Stimulated activated CD8-positive, alpha-beta memory T cell treated with anti-CD3 and anti-CD28 coated beads, Interleukin-7, amount 100 ng/mL, for 24 hours (primary cell): ENCODE measurements at regions not wholly inside any gene's neighbourhood (a gene's known extent, or its start where the extent isn't known, plus 50 kb on each side); places are given as distances from the start of the nearest gene placed in this dataset.

ENCODE experiments used
- DNase-seq: peaks from one replicate; pipeline ENCODE4 v3.0.0-alpha.2; 2020; ENCODE audit warnings: low read depth

GRCh38 chr6:22068561-22069305 lies 228.1 kb downstream of the PRL start:
- no peak for DNase-seq

- DNase-seq: no peak
These were observed 227.5 kb downstream of the PRL start for GRCh38 chr6:22069306-22069800.

GRCh38 chr6:22071270-22072041 lies 225.4 kb downstream of the PRL start:
- DNase-seq: no peak

GRCh38 chr6:22072949-22073348 lies 223.9 kb downstream of the PRL start:
- no peak for DNase-seq

- no peak for DNase-seq
These were observed 223.2 kb downstream of the PRL start for GRCh38 chr6:22073516-22074198.

GRCh38 chr6:22078288-22078687 lies 218.5 kb downstream of the PRL start:
- no peak for DNase-seq

- no peak for DNase-seq
These were observed 217.9 kb downstream of the PRL start for GRCh38 chr6:22078802-22079545.

GRCh38 chr6:22079783-22080182 lies 217.1 kb downstream of the PRL start:
- no peak for DNase-seq

GRCh38 chr6:22081709-22082108 lies 215.1 kb downstream of the PRL start:
- DNase-seq: no peak

GRCh38 chr6:22082218-22082617 lies 214.6 kb downstream of the PRL start:
- DNase-seq: no peak

GRCh38 chr6:22083119-22083518 lies 213.7 kb downstream of the PRL start:
- DNase-seq: no peak

GRCh38 chr6:22087960-22088706 lies 208.7 kb downstream of the PRL start:
- DNase-seq: no peak

GRCh38 chr6:22091424-22091948 lies 205.3 kb downstream of the PRL start:
- DNase-seq: no peak

GRCh38 chr6:22095836-22096235 lies 201.0 kb downstream of the PRL start:
- DNase-seq: no peak

GRCh38 chr6:22098601-22099031 lies 198.2 kb downstream of the PRL start:
- DNase-seq: no peak

- DNase-seq: no peak
These were observed 197.6 kb downstream of the PRL start for GRCh38 chr6:22099231-22099630.

GRCh38 chr6:22099923-22100322 lies 196.9 kb downstream of the PRL start:
- no peak for DNase-seq

GRCh38 chr6:22101163-22101562 lies 195.7 kb downstream of the PRL start:
- no peak for DNase-seq

GRCh38 chr6:22102671-22103070 lies 194.2 kb downstream of the PRL start:
- no peak for DNase-seq

GRCh38 chr6:22106451-22106850 lies 190.4 kb downstream of the PRL start:
- DNase-seq: no peak

GRCh38 chr6:22106961-22107360 lies 189.9 kb downstream of the PRL start:
- DNase-seq: no peak
